Upper lobe of left lung (tissue), 6 donors: ENCODE measurements at regions not wholly inside any gene's neighbourhood (a gene's known extent, or its start where the extent isn't known, plus 50 kb on each side); places are given as distances from the start of the nearest gene placed in this dataset.

Source experiments
- ATAC-seq, 2 donors: fragments of 200-7000 bp; cut with Tn5 transposase; one replicate each; pipeline ENCODE4 v1.9.1; 2022; ENCODE audit warnings: mild to moderate bottlenecking in 2 of 2, moderate library complexity in 2 of 2; ENCODE audit not compliant: low FRiP score in 2 of 2
- DNase-seq, 2 donors: peaks; one replicate each; pipeline ENCODE4 v3.0.0-alpha.2; 2019 to 2020
- H3K27ac ChIP-seq, 4 donors: fragments of 200-600 bp; sonication (generic); one replicate each; pipeline ENCODE4 v1.5.1; 2016 to 2019
- H3K27me3 ChIP-seq, 4 donors: fragments of 200-600 bp; sonication (generic); one replicate each; pipeline ENCODE4 v1.5.1; 2017 to 2019
- H3K36me3 ChIP-seq, 4 donors: fragments of 200-600 bp; sonication (generic); one replicate each; pipeline ENCODE4 v1.5.1; 2016 to 2019
- H3K4me1 ChIP-seq, 4 donors: fragments of 200-600 bp; sonication (generic); one replicate each; pipeline ENCODE4 v1.5.1; 2018 to 2019
- H3K4me3 ChIP-seq, 4 donors: fragments of 200-600 bp; sonication (generic); one replicate each; pipeline ENCODE4 v1.5.1; 2017 to 2019; ENCODE audit warnings: mild to moderate bottlenecking in 2 of 4, moderate library complexity in 1 of 4
- H3K9me3 ChIP-seq, 4 donors: fragments of 200-600 bp; sonication (generic); one replicate each; pipeline ENCODE4 v1.5.1; 2018 to 2019
- CTCF ChIP-seq, 6 experiments: fragments of 450-650 bp in 4 of 6; fragments of 200-600 bp in 2 of 6; sonication (generic) in 2 of 6; IDR thresholded peaks; one replicate each; pipeline ENCODE4 v1.5.1; 2016 to 2019; ENCODE audit warnings: antibody characterized with exemption in 6 of 6
- EP300 ChIP-seq, 4 donors: sonication (generic); formaldehyde crosslinking; IDR thresholded peaks; one replicate each; pipeline ENCODE4 v1.5.1; 2017; ENCODE audit warnings: antibody characterized with exemption in 4 of 4, control low read depth in 2 of 4
- POLR2A ChIP-seq, 4 donors: fragments of 450-650 bp; IDR thresholded peaks; one replicate each; pipeline ENCODE4 v1.5.1; 2016 to 2017; ENCODE audit warnings: antibody characterized with exemption in 4 of 4, mild to moderate bottlenecking in 2 of 4
- POLR2AphosphoS5 ChIP-seq, 2 donors: sonication (generic); formaldehyde crosslinking; IDR thresholded peaks; one replicate each; pipeline ENCODE4 v1.5.1; 2017; ENCODE audit warnings: antibody characterized with exemption in 2 of 2
- WGBS, 2 donors: methylation state at CpG; one replicate each; pipeline ENCODE4 v1.1.5; 2017 to 2018; 5-methylcytosine and 5-hydroxymethylcytosine counted together
- donor health status: DM: no; HTN: no; CAD: no; lungs with moderate emphysema.
- donor health status: DM: no; HTN: yes; CAD: no; lungs with severe emphysema.

DNA sequence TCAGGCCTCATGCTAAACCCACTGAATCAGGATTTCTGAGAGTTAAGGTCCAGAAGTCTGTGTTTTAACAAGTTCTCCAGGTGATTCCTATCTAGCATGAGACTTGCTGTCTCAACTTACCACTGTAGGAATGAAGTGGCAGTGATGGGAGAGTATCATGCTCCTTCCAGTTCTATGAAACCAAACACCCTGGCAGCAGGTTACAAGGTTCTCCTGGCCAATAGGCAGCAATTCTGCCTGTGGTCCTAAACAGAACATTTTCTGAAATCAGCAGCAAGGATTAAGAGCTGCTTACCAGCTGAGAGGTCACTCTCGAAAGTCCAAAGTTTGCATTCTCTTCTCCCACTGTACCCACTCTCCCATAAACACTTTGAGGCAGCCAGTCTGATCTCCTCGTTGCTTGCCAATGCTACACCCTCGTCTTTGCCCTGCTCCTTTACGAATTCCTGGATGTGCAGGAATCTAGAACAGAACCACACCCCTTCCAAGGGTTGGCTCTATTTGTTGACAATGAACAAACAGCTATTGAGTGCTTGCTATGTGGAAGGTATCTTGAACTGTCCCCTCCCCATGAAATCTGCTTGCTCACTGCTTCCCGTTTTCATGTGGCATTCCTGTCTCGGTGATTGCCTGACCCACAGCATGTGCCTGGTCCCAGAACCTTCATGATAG lies 100.5 kb downstream of the TMEM174 start:
- H3K4me1 ChIP-seq: peaks cover 10 to 20% (median 16%) of the 10 kb centered on the region in 4 donors
- ATAC-seq: peak; percentile 28 to 80
- TF ChIP-seq POLR2A (IDR thresholded peaks at IDR 0.05): no peak
- TF ChIP-seq EP300 (IDR thresholded peaks at IDR 0.05): no peak
- no peak for TF ChIP-seq POLR2AphosphoS5 (IDR thresholded peaks at IDR 0.05)
- TF ChIP-seq CTCF (IDR thresholded peaks at IDR 0.05): no peak
- H3K27me3 ChIP-seq: no peaks in the 10 kb centered on the region
- no peaks in the 10 kb centered on the region for H3K9me3 ChIP-seq
- H3K27ac ChIP-seq: no peak overlapping the region
- 44 to 52% methylated on average over 6 of the region's 6 CpGs for WGBS, 2 donors
- no peak for DNase-seq
- H3K4me3 ChIP-seq: no peak overlapping the region
- H3K36me3 ChIP-seq: no peaks in the 10 kb centered on the region

GRCh38 chr5:73272351-73272750 lies 99.4 kb downstream of the TMEM174 start:
- DNase-seq: no peak
- no peak for TF ChIP-seq POLR2A (IDR thresholded peaks at IDR 0.05)
- TF ChIP-seq EP300 (IDR thresholded peaks at IDR 0.05): no peak
- no peak for TF ChIP-seq CTCF (IDR thresholded peaks at IDR 0.05)
- TF ChIP-seq POLR2AphosphoS5 (IDR thresholded peaks at IDR 0.05): no peak
- no peak for ATAC-seq
- H3K4me3 ChIP-seq: no peak overlapping the region
- no peaks in the 10 kb centered on the region for H3K27me3 ChIP-seq
- H3K27ac ChIP-seq: no peak overlapping the region
- H3K4me1 ChIP-seq: peaks cover 10 to 18% (median 13%) of the 10 kb centered on the region in 4 donors
- H3K36me3 ChIP-seq: no peaks in the 10 kb centered on the region
- H3K9me3 ChIP-seq: no peaks in the 10 kb centered on the region

- peaks cover 0 to 9% (median 4%) of the 10 kb centered on the region in 4 donors for H3K4me1 ChIP-seq
- ATAC-seq (no peak), DNase-seq (no peak)
- no peaks in the 10 kb centered on the region for H3K27me3 ChIP-seq
- H3K9me3 ChIP-seq: no peaks in the 10 kb centered on the region
- H3K27ac ChIP-seq: no peak overlapping the region
- no peaks in the 10 kb centered on the region for H3K36me3 ChIP-seq
- WGBS, 2 donors: 88 to 92% methylated on average over 2 of the region's 2 CpGs
- TF ChIP-seq EP300 (IDR thresholded peaks at IDR 0.05) (no peak), POLR2AphosphoS5 (IDR thresholded peaks at IDR 0.05) (no peak), CTCF (IDR thresholded peaks at IDR 0.05) (no peak), POLR2A (IDR thresholded peaks at IDR 0.05) (no peak)
- H3K4me3 ChIP-seq: no peak overlapping the region
Measured at GRCh38 chr5:73268826-73269225, 95.8 kb downstream of the TMEM174 start.

- Histone ChIP-seq H3K9me3 (no peaks in the 10 kb centered on the region), H3K4me3 (peak overlapping the region in 2 of 4 donors; percentile 1 to 24), H3K27me3 (no peaks in the 10 kb centered on the region), H3K27ac (no peak overlapping the region), H3K36me3 (no peaks in the 10 kb centered on the region), H3K4me1 (peaks cover 0 to 9% (median 2%) of the 10 kb centered on the region in 4 donors)
- WGBS, 2 donors: 69 to 85% methylated on average over 8 of the region's 8 CpGs
- DNase-seq (no peak), ATAC-seq (no peak)
- TF ChIP-seq EP300 (IDR thresholded peaks at IDR 0.05): no peak
- TF ChIP-seq POLR2AphosphoS5 (IDR thresholded peaks at IDR 0.05): no peak
- no peak for TF ChIP-seq CTCF (IDR thresholded peaks at IDR 0.05)
- TF ChIP-seq POLR2A (IDR thresholded peaks at IDR 0.05): no peak
Measured at GRCh38 chr5:73267766-73268435, 94.9 kb downstream of the TMEM174 start.
